ENCODE measurements at regions not wholly inside any gene's neighbourhood (a gene's known extent, or its start where the extent isn't known, plus 50 kb on each side); places are given as distances from the start of the nearest gene placed in this dataset.

DNA sequence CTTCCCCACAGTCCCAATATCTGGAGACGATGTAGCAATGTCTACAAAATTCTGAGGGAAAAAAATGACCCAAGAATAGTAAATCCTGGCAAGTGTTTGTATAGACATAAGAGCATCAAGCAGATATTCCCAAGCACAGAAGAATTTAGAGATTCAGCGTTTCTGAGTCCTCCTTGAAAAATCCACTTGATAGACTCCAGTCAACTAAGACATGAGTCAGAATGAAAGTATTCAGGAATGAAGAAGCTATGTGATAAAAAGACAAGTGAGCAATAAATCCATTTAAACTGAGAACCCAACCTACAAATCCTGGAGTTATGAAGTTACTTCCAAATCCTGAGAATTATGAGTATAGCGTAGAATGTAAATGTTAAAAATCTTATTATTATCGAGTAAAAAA, 86.1 kb upstream of the NPY start:
- no peak for TF ChIP-seq POLR2A (IDR thresholded peaks at IDR 0.05)
- no peak for TF ChIP-seq CTCF (IDR thresholded peaks at IDR 0.05)
